Right lobe of liver (tissue), 4 donors: ENCODE measurements at regions not wholly inside any gene's neighbourhood (a gene's known extent, or its start where the extent isn't known, plus 50 kb on each side); places are given as distances from the start of the nearest gene placed in this dataset.

Source experiments
- CTCF ChIP-seq, 4 donors: fragments of 200-600 bp in 3 of 4; fragments of 450-650 bp in 1 of 4; IDR thresholded peaks; one replicate each; pipeline versions ENCODE4 v1.5.1 to v1.8.0; 2016 to 2022; ENCODE audit warnings: antibody characterized with exemption in 4 of 4, mild to moderate bottlenecking in 2 of 4
- POLR2A ChIP-seq: fragments of 450-650 bp; IDR thresholded peaks from one replicate; pipeline ENCODE4 v1.6.1; 2017; ENCODE audit warnings: antibody characterized with exemption, mild to moderate bottlenecking
- donor health status: DM: no; HTN: no; CAD: no.
- donor health status: DM: no; HTN: no; CAD: no.
- donor health status: DM: no; HTN: yes; CAD: no.

GRCh38 chr6:125477156-125477555, 175.4 kb upstream of the HDDC2 start:
- TF ChIP-seq CTCF (IDR thresholded peaks at IDR 0.05), result no peak
- TF ChIP-seq POLR2A, result no peak
